MM.1S (cell line): ENCODE measurements at regions not wholly inside any gene's neighbourhood (a gene's known extent, or its start where the extent isn't known, plus 50 kb on each side); places are given as distances from the start of the nearest gene placed in this dataset.

Experiments used
- DNase-seq: peaks from one replicate; pipeline ENCODE4 v3.0.0-alpha.2; 2015
- H2AFZ ChIP-seq: fragments of 300-600 bp; sonication (generic); 2 replicates; pipeline ENCODE4 v1.6.0; 2016; ENCODE audit warnings: antibody characterized with exemption, low read length
- H3F3A ChIP-seq: fragments of 300-600 bp; sonication (generic); 2 replicates; pipeline ENCODE4 v1.6.1; 2016; ENCODE audit warnings: mild to moderate bottlenecking, antibody characterized with exemption, low read length, moderate library complexity, mixed read lengths; ENCODE audit not compliant: insufficient read depth
- H3K27ac ChIP-seq: fragments of 300-600 bp; sonication (generic); 2 replicates; pipeline ENCODE4 v1.5.1; 2016; ENCODE audit warnings: mild to moderate bottlenecking, low read length
- H3K27me3 ChIP-seq: fragments of 300-600 bp; sonication (generic); replicated peaks from 2 replicates; pipeline ENCODE4 v1.6.0; 2016; ENCODE audit warnings: low read length; ENCODE audit not compliant: insufficient read depth
- H3K36me3 ChIP-seq: fragments of 300-600 bp; sonication (generic); replicated peaks from 2 replicates; pipeline ENCODE4 v1.6.1; 2016; ENCODE audit warnings: mild to moderate bottlenecking, low read length, mixed read lengths; ENCODE audit not compliant: insufficient read depth
- H3K4me1 ChIP-seq: fragments of 300-600 bp; sonication (generic); 2 replicates; pipeline ENCODE4 v1.6.1; 2016; ENCODE audit warnings: low read length, mixed read lengths
- H3K4me2 ChIP-seq: fragments of 300-600 bp; sonication (generic); 2 replicates; pipeline ENCODE4 v1.6.0; 2016; ENCODE audit warnings: low read depth, low read length
- H3K4me3 ChIP-seq: fragments of 300-600 bp; sonication (generic); 2 replicates; pipeline ENCODE4 v1.5.1; 2016; ENCODE audit warnings: low read length, mixed read lengths
- H3K79me2 ChIP-seq: fragments of 300-600 bp; sonication (generic); 2 replicates; pipeline ENCODE4 v1.6.1; 2016; ENCODE audit warnings: mixed run types, low read length, mixed read lengths
- H3K9ac ChIP-seq: fragments of 300-600 bp; sonication (generic); 2 replicates; pipeline ENCODE4 v1.6.1; 2016; ENCODE audit warnings: low read length, mixed read lengths
- H3K9me2 ChIP-seq: fragments of 300-600 bp; sonication (generic); replicated peaks from 2 replicates; pipeline ENCODE4 v1.6.1; 2016; ENCODE audit warnings: mild to moderate bottlenecking, low read length, mixed read lengths; ENCODE audit not compliant: insufficient read depth
- H3K9me3 ChIP-seq: fragments of 300-600 bp; sonication (generic); replicated peaks from 2 replicates; pipeline ENCODE4 v1.6.1; 2016; ENCODE audit warnings: mild to moderate bottlenecking, low read length, mixed read lengths; ENCODE audit not compliant: insufficient read depth
- H4K20me1 ChIP-seq: fragments of 300-600 bp; sonication (generic); 2 replicates; pipeline ENCODE4 v1.6.1; 2016; ENCODE audit warnings: mild to moderate bottlenecking, low read length, moderate library complexity, mixed read lengths; ENCODE audit not compliant: insufficient read depth
- EZH2 ChIP-seq: fragments of 300-600 bp; sonication (generic); optimal IDR thresholded peaks from 2 replicates; pipeline ENCODE3; 2017; ENCODE audit warnings: low read depth, mild to moderate bottlenecking, antibody characterized with exemption, low read length, mixed read lengths
- EZH2phosphoT487 ChIP-seq: fragments of 300-600 bp; sonication (generic); IDR thresholded peaks from 2 replicates; pipeline ENCODE4 v1.6.1; 2018; ENCODE audit warnings: antibody characterized with exemption, low read length
- TF ChIP-seq, protein P1 (sequence below): fragments of 300-600 bp; sonication (generic); IDR thresholded peaks from 2 replicates; pipeline ENCODE4 v1.5.1; 2016; ENCODE audit warnings: antibody characterized with exemption, low read length, mixed read lengths

- TF ChIP-seq EZH2phosphoT487: no peak
- TF ChIP-seq EZH2: no peak
- TF ChIP-seq, protein P1, sequence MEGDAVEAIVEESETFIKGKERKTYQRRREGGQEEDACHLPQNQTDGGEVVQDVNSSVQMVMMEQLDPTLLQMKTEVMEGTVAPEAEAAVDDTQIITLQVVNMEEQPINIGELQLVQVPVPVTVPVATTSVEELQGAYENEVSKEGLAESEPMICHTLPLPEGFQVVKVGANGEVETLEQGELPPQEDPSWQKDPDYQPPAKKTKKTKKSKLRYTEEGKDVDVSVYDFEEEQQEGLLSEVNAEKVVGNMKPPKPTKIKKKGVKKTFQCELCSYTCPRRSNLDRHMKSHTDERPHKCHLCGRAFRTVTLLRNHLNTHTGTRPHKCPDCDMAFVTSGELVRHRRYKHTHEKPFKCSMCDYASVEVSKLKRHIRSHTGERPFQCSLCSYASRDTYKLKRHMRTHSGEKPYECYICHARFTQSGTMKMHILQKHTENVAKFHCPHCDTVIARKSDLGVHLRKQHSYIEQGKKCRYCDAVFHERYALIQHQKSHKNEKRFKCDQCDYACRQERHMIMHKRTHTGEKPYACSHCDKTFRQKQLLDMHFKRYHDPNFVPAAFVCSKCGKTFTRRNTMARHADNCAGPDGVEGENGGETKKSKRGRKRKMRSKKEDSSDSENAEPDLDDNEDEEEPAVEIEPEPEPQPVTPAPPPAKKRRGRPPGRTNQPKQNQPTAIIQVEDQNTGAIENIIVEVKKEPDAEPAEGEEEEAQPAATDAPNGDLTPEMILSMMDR: no peak
- no peak overlapping the region for H3K4me2 ChIP-seq
- no peaks in the 10 kb centered on the region for H3K79me2 ChIP-seq
- H4K20me1 ChIP-seq: no peaks in the 10 kb centered on the region
- no peak for DNase-seq
- H2AFZ ChIP-seq: no peak overlapping the region
- H3K4me3 ChIP-seq: no peak overlapping the region
- no peaks in the 10 kb centered on the region for H3K36me3 ChIP-seq
- no peaks in the 10 kb centered on the region for H3K9me3 ChIP-seq
- H3K27ac ChIP-seq: no peak overlapping the region
- no peaks in the 10 kb centered on the region for H3K27me3 ChIP-seq
- H3K9me2 ChIP-seq: no peaks in the 10 kb centered on the region
- no peaks in the 10 kb centered on the region for H3K4me1 ChIP-seq
- no peak overlapping the region for H3K9ac ChIP-seq
- no peaks in the 10 kb centered on the region for H3F3A ChIP-seq
Measured at GRCh38 chr1:95321531-95321930, 87.5 kb downstream of the RWDD3 start.

DNA sequence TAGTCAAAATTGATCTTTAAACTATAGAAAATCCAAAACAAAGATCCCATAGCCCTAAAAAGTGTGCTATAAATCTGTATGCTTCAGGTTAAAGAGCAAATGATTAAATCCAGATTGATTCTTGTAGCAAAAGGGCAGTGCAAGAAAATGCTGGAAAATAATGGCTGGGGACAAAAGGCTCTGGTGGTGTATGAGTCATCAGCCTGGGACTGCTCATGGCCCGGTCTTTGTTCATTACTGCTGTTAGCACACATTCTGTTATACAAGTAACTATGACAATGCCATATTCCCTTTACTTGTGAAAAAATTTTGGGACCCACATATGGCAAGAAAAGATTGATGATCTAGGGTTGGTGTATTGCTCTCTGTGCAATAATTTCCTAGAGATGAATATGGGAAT lies 89.1 kb downstream of the RWDD3 start:
- no peak overlapping the region for H3K4me3 ChIP-seq
- H3K79me2 ChIP-seq: no peaks in the 10 kb centered on the region
- no peaks in the 10 kb centered on the region for H3K9me2 ChIP-seq
- no peaks in the 10 kb centered on the region for H3K4me1 ChIP-seq
- H3K9ac ChIP-seq: no peak overlapping the region
- H3K36me3 ChIP-seq: no peaks in the 10 kb centered on the region
- TF ChIP-seq EZH2 (no peak), EZH2phosphoT487 (no peak)
- TF ChIP-seq, protein P1: no peak
- no peaks in the 10 kb centered on the region for H4K20me1 ChIP-seq
- no peaks in the 10 kb centered on the region for H3K27me3 ChIP-seq
- H3K27ac ChIP-seq: no peak overlapping the region
- no peak overlapping the region for H2AFZ ChIP-seq
- no peaks in the 10 kb centered on the region for H3K9me3 ChIP-seq
- H3F3A ChIP-seq: no peaks in the 10 kb centered on the region
- no peak for DNase-seq
- H3K4me2 ChIP-seq: no peak overlapping the region

DNA sequence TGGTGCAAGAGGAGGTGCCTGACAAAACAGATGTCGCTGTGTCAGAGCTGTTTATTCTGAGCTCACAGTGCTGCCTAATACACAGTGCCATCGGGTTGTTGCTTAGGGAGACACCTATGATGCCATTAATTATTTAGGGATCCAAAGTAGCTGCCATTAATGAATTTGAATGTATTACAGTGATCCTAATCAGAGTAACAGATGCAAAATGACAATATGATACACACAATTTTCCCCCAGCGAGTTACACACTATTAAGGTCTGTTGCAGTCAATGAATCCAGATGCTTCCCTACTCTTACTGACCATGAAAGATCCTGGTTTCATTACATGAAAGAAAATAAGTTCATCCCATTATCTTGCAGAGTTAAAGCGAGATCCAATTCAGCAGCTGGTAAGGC lies 91.3 kb downstream of the RWDD3 start:
- Histone ChIP-seq H3K4me1 (no peaks in the 10 kb centered on the region), H2AFZ (no peak overlapping the region), H3K4me2 (no peak overlapping the region), H3K9ac (no peak overlapping the region), H3K4me3 (no peak overlapping the region), H3K79me2 (no peaks in the 10 kb centered on the region), H3K9me3 (no peaks in the 10 kb centered on the region), H4K20me1 (no peaks in the 10 kb centered on the region), H3K27ac (no peak overlapping the region), H3K27me3 (no peaks in the 10 kb centered on the region), H3F3A (no peaks in the 10 kb centered on the region), H3K9me2 (no peaks in the 10 kb centered on the region), H3K36me3 (no peaks in the 10 kb centered on the region)
- no peak for TF ChIP-seq EZH2
- TF ChIP-seq EZH2phosphoT487: no peak
- TF ChIP-seq, protein P1: no peak
- no peak for DNase-seq
